Kidney (tissue), 13 donors: ENCODE measurements at regions not wholly inside any gene's neighbourhood (a gene's known extent, or its start where the extent isn't known, plus 50 kb on each side); places are given as distances from the start of the nearest gene placed in this dataset.

Source experiments
- DNase-seq, 5 donors: peaks; one replicate each; pipeline ENCODE4 v3.0.0-alpha.2; 2013 to 2020
- FAIRE-seq: peaks from 2 replicates; lab custom pipeline; 2012; peaks lifted over from hg19 to GRCh38; lab: Jason Lieb, UNC
- H3K27ac ChIP-seq, 2 donors: one replicate each; pipeline ENCODE4 v1.7.0; 2013; ENCODE audit warnings: low read depth in 2 of 2, low read length in 2 of 2, inconsistent platforms in 1 of 2
- H3K27me3 ChIP-seq: one replicate; pipeline ENCODE4 v1.7.1; 2013; ENCODE audit warnings: low read length, inconsistent platforms; ENCODE audit not compliant: control insufficient read depth, insufficient read depth
- H3K36me3 ChIP-seq, 3 donors: one replicate each; pipeline versions ENCODE4 v1.7.0 to v1.7.1; 2013; ENCODE audit warnings: low read length in 3 of 3, control low read depth in 1 of 3, inconsistent platforms in 1 of 3; ENCODE audit not compliant: insufficient read depth in 3 of 3, control insufficient read depth in 2 of 3
- H3K4me1 ChIP-seq, 3 donors: one replicate each; pipeline versions ENCODE4 v1.7.0 to v1.7.1; 2013; ENCODE audit warnings: low read length in 3 of 3, inconsistent platforms in 1 of 3, low read depth in 1 of 3; ENCODE audit not compliant: control insufficient read depth in 2 of 3, insufficient read depth in 2 of 3
- H3K4me3 ChIP-seq, 3 donors: one replicate each; pipeline versions ENCODE4 v1.7.0 to v1.8.1; 2013; ENCODE audit warnings: low read length in 3 of 3, control low read depth in 1 of 3, inconsistent platforms in 1 of 3
- H3K9ac ChIP-seq, 3 donors: one replicate each; pipeline versions ENCODE4 v1.7.0 to v1.7.1; 2013; ENCODE audit warnings: low read length in 3 of 3, control low read depth in 1 of 3, inconsistent platforms in 1 of 3
- H3K9me3 ChIP-seq, 3 donors: one replicate each; pipeline versions ENCODE4 v1.7.0 to v1.7.1; 2013; ENCODE audit warnings: low read length in 3 of 3, control low read depth in 1 of 3, inconsistent platforms in 1 of 3; ENCODE audit not compliant: control insufficient read depth in 2 of 3, insufficient read depth in 1 of 3
- intact Hi-C: fragments of 100-400 bp; cut with DNase I; formaldehyde crosslinking; loops from one replicate; pipeline ENCODE4 v1.11.1; 2022
- TF ChIP-seq, protein P1 (sequence below): IDR thresholded peaks from 3 replicates; pipeline ENCODE4 v1.5.1; 2012; ENCODE audit warnings: mild to moderate bottlenecking, moderate library complexity, borderline replicate concordance; ENCODE audit not compliant: insufficient read depth; ENCODE audit errors: extremely low read depth
- donor health status: control.
- donor health status: control.
- donor health status: control.
- donor health status: control.
- donor health status: control.
- donor health status: DM: yes; HTN: yes; CAD: no.
- donor health status: Normal renal cell carcinoma (clear cell type).

DNA sequence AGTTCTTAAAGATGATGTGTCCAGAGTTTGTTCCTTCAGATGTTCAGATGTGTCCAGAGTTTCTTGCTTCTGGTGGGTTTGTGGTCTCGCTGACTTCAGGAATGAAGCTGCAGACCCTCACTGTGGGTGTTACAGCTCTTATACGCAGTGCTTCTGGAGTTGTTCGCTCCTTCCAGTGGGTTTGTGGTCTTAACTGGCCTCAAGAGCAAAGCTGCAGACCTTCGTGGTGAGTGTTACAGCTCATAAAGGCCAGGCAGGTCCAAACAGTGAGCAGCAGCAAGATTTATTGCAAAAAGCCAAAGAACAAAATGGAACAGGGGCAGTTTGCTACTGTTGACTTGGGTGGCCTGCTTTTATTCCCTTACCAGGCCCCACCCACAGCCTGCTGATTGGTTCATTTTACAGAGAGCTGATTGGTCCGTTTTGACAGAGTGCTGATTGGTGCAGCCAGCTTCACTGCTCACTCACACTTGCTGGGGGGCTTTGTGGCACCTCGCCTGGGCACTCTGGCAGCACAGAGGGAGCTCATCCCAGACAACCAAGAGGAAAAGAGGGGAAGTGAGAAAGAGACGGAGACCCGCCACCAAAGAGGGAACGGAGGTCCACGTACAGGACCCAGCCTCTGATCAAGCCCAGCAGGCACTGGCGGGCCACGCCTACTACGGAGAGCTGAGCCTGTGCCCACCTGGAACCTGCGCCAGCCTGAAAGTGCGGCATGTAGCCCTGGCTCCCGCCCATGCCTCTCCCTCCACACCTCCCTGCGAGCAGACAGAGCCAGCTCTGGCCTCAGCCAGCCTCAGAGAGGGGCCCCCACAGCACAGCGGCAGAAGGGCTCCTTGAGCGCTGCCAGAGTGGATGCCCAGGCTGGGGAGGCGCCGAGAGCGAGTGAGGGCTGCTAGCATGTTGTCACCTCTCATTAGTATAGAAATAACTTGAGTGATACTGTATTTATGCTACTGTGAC lies 55.8 kb upstream of the SEMA3C start:
- Histone ChIP-seq H3K9me3 (peaks cover 0 to 3% (median 0%) of the 10 kb centered on the region in 3 donors), H3K27ac (no peak overlapping the region), H3K4me3 (no peak overlapping the region), H3K4me1 (no peaks in the 10 kb centered on the region), H3K27me3 (no peaks in the 10 kb centered on the region), H3K36me3 (no peaks in the 10 kb centered on the region), H3K9ac (no peak overlapping the region)
- FAIRE-seq (no peak), DNase-seq (no peak)
- intact Hi-C loops, result no loop called here
- TF ChIP-seq, protein P1, sequence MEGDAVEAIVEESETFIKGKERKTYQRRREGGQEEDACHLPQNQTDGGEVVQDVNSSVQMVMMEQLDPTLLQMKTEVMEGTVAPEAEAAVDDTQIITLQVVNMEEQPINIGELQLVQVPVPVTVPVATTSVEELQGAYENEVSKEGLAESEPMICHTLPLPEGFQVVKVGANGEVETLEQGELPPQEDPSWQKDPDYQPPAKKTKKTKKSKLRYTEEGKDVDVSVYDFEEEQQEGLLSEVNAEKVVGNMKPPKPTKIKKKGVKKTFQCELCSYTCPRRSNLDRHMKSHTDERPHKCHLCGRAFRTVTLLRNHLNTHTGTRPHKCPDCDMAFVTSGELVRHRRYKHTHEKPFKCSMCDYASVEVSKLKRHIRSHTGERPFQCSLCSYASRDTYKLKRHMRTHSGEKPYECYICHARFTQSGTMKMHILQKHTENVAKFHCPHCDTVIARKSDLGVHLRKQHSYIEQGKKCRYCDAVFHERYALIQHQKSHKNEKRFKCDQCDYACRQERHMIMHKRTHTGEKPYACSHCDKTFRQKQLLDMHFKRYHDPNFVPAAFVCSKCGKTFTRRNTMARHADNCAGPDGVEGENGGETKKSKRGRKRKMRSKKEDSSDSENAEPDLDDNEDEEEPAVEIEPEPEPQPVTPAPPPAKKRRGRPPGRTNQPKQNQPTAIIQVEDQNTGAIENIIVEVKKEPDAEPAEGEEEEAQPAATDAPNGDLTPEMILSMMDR, result no peak

DNA sequence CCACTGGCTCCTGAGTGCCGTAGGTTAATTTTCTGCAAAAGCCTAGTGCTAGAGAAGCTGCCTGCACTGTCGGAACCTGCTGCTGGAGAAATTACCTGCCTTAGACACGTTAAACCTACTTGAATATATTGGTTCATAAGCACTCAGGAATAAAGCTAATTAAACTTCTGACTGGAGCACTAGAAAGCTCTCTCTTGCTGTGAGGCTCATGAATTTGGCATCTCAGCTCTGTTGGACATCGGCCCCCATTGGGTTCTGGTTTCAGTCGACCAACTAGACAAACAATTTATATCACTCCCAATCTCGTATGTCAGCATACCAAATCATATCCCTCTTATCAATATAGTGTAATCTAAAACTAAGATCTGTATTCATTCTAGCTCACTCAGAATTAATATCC lies 52.4 kb upstream of the SEMA3C start:
- TF ChIP-seq, protein P1, result no peak
- FAIRE-seq (no peak), DNase-seq (no peak)
- H3K4me3 ChIP-seq, result no peak overlapping the region
- no peaks in the 10 kb centered on the region for H3K27me3 ChIP-seq
- H3K9ac ChIP-seq, result no peak overlapping the region
- intact Hi-C loops, result no loop called here
- no peak overlapping the region for H3K27ac ChIP-seq
- no peaks in the 10 kb centered on the region for H3K4me1 ChIP-seq
- H3K9me3 ChIP-seq, result no peaks in the 10 kb centered on the region
- no peaks in the 10 kb centered on the region for H3K36me3 ChIP-seq
